ENCODE measurements at regions not wholly inside any gene's neighbourhood (a gene's known extent, or its start where the extent isn't known, plus 50 kb on each side); places are given as distances from the start of the nearest gene placed in this dataset.
"Not testable (repeated sequence)": the region's sequence is repeated elsewhere in the genome, so short reads cannot be mapped to it uniquely, and the experiment has no call there.

DNA sequence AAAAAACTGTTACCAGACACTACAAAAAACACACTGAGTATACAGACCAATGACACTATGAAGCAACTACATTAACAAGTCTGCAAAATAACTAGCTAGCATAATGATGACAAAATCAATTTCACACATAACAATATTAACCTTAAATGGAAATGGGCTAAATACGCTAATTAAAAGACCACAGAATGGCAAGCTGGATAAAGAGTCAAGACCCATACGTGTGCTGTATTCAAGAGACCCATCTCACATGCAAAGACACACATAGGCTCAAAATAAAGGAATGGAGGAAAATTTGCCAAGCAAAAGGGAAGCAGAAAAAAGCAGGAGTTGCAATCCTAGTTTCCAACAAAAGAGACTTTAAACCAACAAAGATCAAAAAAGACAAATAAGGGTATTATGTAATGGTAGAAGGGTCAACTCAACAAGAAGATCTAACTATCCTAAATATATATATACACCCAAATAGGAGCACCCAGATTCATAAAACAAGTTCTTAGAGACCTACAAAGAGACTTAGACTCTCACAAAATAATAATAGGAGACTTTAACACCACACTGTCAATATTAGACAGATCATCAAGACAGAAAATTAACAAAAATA, 158.6 kb downstream of the ALDH8A1 start:
- TF ChIP-seq EP300, POLR2AphosphoS5 (IDR thresholded peaks at IDR 0.05): not testable (repeated sequence)

Measured in esophagus muscularis mucosa (tissue), 3 donors.